HG02623 (cell line): ENCODE measurements at regions not wholly inside any gene's neighbourhood (a gene's known extent, or its start where the extent isn't known, plus 50 kb on each side); places are given as distances from the start of the nearest gene placed in this dataset.
"Not testable (repeated sequence)": the region's sequence is repeated elsewhere in the genome, so short reads cannot be mapped to it uniquely, and the experiment has no call there.

Experiments
- ATAC-seq: cut with Tn5 transposase; IDR thresholded peaks from one replicate; pipeline ENCODE4 v1.9.1; 2021; ENCODE audit warnings: moderate library complexity; ENCODE audit not compliant: unreplicated experiment

DNA sequence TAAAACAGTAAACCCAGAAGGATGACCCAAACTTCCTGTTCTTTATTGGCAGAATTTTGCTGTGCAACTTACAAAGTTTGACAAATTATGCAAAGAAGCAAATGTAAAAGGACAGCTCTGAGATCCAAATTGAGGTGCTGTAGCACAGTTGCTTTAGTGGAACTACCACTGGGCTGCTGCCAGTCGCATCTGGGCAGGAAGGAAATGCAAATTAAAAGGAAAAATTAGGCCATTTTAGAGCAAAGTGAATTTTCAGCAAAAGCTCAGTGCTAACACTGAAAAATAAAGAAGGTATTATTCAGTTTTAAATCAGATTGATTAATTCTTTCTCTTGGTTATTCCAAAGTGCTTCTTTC, 104.5 kb downstream of the ZMAT3 start:
- ATAC-seq = no peak

DNA sequence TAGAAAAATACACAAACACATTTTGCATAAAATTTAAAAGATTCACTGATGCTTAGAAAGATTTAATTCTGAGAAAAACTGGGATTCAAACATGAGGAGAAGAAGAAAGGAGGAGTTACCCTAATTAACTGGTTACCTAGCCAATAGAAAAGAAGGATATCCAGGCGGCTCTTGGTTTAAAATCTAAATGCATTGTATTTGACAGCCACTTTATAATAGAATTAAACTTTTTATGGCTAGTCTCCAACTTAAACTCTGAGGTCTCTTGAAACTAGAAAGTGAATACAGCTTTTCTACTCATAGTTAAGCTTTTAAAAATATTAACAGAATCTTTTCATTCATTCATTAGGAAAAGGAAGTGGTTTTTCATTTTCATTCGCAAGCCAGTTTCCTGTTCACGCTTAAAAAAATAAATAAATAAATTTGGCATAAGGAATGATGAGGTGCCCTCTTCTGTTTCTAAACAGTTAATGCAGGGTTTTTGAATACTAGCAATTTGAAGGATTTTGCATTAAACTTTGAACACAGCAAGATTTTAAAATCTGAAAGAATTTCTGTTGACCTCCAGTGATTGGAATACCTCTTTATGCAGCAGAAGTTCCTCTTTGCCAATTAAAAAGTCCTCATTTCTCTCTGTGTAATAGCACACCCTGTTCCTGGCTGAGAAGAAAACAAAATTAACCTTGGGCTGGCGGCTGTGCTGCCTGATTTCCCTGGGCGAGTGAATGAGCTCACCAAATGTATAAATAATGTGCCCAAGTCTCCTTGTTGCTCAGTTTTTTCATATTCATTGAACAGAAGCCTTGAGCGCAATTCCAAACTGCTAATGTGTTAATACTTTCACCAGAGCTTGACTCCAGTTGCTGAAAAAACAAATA, 105.1 kb downstream of the ZMAT3 start:
- ATAC-seq = peak; percentile 28

DNA sequence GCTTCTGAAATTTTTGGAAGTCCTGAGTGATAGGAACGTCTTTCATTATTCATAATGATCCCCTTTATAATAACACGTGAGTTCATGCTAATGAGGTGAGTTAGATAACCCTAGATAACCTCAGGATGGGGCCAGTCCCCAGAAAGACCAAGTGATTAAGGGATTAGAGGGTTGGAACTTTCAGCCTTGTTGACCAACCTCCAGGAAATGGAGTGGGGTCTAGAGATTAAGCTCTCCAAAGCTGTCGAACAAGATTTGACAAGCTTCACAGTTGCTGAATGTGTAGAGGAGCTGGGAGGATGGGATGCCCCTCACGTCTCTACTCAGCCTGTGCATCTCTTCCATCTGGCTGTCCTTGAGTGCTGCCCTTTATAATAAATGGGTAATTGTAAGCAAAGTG, 107.1 kb downstream of the ZMAT3 start:
- no peak for ATAC-seq

DNA sequence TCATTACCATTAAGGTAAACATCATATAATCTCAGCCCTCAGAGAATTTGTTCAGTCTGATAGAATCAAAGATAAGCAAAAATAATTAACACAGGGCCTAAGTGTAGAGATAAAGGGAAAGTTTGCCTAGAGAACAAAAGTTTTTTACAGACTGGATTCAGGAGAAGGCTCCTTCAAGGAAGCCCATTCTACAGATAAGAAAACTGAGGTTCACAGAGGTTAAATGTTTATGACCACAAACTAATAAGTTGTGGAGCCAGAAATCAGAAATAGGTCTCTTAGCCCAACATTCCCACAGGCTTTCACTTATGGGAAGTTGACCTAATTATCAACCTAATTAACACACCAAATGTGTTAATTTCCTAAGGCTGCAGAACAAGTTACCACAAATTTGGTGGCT, 110.7 kb downstream of the ZMAT3 start:
- ATAC-seq = no peak

DNA sequence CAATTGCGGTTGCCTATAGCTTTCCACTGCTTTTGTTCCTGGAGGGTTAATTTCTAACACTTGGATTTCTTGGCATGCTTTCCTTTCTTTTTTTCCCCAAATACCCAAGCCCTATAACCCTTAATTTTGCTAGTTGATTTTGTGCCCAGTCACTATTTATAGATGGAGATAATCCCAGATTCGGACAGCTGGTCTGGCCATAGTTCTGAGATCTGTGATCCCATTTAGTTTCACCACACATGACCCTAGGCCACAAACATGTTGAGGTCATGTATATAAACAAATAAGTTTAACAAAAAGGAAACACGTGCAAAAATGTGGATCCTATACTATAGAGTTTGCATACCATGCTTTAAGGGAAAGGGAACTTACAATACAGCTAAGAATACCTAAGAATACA, 111.4 kb downstream of the ZMAT3 start:
- ATAC-seq = no peak

DNA sequence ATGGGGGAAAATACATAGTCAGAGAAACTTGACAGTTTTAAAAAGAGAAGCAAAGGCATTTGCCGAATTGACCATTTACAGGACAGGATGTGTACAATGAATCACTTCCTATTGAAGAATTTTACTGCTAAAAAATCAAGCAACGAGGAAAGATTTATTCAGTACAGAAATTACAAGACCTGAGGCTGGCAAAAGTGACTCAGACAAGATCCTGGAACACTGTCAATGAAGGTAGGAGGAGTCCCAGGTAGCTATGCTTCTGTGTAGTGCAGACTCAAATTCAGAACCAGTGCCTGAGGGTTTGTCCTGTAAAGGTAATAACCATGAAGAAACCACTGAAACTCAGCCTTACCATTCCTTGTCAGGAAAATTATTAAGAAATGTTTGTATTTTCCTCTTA, 120.9 kb downstream of the ZMAT3 start:
- ATAC-seq = no peak

DNA sequence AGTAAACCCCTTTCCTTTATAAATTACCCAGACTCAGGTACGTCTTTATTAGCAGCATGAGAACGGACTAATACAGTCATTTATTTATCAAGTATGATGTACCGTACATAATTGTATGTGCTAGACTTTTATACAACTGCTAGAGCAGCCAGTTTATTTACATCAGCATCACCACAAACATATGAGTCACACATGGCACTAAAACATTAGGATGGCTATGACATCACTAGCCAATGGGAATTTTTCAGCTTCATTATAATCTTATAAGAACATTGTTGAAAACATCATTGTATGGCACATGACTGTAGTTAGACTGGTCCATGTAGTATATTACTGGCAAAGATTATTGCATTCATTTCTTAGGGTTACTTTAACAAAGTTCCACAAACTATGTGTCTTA, 121.7 kb downstream of the ZMAT3 start:
- ATAC-seq = no peak

GRCh38 chr3:178948546-178948945, 123.1 kb downstream of the ZMAT3 start:
- no peak for ATAC-seq

DNA sequence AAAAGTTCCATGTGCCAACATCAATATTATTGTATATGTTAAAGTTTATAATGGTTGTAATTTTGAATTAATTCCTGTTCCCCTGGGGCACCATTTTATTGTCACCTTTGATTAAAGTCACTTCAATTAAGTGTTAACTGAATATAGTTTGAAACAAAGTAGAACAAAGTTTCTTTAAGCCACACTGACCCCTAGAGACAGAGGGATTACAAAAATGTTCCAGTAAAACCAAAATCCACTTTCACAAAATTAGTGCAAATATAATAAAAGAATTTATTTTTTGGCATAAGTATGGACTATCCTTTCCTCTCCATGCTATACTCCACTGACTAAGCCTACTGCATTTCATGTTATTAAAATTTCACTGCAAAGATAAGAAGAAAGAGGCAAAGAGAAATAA, 123.9 kb downstream of the ZMAT3 start:
- ATAC-seq = no peak

GRCh38 chr3:178942261-178942660, 129.3 kb downstream of the ZMAT3 start:
- ATAC-seq = not testable (repeated sequence)

- ATAC-seq = no peak
Measured at GRCh38 chr3:178930116-178930515, 141.5 kb downstream of the ZMAT3 start.

- ATAC-seq = no peak
Measured at GRCh38 chr3:178916223-178916622, 155.4 kb downstream of the ZMAT3 start.

GRCh38 chr3:178915365-178915764, 156.2 kb downstream of the ZMAT3 start:
- ATAC-seq = no peak

- no peak for ATAC-seq
Measured at GRCh38 chr3:178907081-178907480, 164.5 kb downstream of the ZMAT3 start.

DNA sequence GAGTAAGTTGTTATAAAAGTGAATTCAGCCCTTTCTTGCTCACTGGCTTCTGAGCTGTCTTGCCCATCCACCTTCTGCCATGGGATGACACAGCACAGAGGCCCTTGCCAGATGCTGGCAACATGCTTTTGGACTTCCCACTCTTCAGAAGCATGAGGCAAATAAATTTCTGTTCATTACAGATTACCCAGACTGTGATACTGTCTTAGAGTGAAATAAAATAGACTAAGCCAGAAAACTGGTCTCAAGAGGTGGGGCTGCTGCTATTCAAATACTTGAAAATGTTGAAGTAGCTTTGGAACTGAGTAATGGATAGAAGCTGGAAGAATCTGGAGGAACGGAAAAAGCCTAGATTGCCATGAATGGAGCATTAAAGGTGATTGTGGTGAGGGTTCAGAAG, 170.4 kb downstream of the ZMAT3 start:
- no peak for ATAC-seq

DNA sequence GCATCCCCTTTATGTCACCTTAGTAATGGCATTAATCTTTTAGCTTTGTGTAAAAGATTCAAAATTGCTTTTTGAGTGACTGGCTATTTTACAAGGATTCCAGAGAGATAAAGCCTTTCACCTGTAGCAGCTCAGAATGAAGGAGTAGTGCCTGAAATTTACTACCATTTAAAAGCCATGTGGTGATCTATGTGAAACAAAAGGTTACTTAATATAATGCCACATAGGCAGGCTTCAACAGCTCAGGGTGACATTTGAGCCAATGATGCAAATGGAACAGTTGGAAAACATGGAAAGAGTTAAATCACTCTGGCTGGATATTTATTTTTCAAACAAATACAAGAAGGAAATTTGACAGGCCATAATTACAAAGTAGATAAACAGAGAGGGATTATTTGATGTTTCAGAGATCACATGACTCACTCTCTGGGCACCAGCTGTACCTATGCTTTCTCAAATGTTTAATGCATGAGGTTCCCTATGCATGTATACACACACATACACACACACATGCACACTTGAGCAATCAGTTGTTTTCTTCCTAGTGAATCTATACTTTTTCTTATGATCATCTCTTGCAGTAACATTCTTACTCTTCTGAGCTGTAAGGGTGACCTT, 171.5 kb downstream of the ZMAT3 start:
- no peak for ATAC-seq

DNA sequence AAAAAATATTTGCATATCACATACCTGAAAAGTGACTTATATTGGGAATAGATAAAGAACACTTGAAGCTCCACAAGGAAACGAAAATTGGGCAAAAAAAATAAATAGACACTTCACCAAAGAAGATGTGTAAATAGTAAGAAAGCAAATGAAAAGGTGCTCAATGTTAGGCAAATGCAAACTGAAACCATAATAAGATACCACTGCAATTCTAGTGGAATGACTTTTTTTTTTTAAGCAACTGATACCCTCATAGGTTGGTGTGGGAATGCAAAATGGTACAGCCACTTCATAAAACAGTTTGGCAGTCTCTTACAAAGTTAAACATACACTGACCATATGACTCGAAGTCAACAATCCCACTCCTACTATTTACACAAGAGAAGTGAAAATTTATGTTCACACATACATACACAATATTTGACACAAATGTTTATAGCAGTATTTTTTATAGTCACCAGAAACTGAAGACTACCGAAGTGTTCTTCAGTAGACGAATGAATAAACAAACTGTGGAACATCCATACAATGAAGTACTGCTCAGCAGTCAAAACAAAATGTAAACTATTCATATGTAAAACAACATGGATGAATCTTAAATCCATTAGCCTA, 176.3 kb downstream of the ZMAT3 start:
- no peak for ATAC-seq
